ENCODE measurements at regions not wholly inside any gene's neighbourhood (a gene's known extent, or its start where the extent isn't known, plus 50 kb on each side); places are given as distances from the start of the nearest gene placed in this dataset.
"Not testable (repeated sequence)": the region's sequence is repeated elsewhere in the genome, so short reads cannot be mapped to it uniquely, and the experiment has no call there.

DNA sequence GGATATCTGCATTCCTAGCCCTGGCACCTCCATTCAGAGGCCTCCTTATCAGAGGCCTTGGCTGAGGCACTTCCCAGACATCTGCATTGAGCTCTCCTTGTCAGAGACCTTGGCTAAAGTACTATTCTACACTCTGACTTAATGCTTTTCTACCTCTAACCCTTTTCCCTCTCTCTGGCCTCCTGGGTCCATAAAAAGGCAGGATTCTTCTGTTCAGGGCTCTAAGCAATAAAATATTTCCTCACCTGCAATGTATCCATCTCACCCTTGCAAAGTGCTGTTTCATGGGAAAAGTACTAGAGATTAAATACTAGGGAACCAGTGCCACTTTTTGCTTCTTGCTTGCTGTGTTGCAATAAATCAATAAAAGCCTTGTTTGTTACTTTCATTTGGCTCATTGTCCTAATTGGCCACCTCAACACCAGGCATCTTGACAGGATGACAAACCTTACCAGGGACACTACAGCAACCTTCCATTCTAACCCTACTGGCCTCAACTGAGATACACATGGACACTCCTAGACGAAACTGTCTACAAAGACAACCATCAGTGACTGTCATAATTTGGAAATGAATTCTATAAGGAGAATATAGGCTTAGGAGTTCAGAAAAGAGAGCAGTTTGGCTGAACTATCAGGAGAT is 106.5 kb upstream of the SETMAR start:
- WGBS, 3 donors, result 83 to 86% (median 83%) methylated on average over 1 of the region's 1 CpG
- no peaks in the 10 kb centered on the region for H3K36me3 ChIP-seq (ENCODE audit: insufficient read depth in 1 of 2, low read depth in 1 of 2)
- no peaks in the 10 kb centered on the region for H3K27me3 ChIP-seq (ENCODE audit: insufficient read depth in 3 of 3, low read length in 2 of 3)
- H3K4me1 ChIP-seq, result no peaks in the 10 kb centered on the region
- DNase-seq (no peak), ATAC-seq (no peak)
- no peak for TF ChIP-seq CTCF (IDR thresholded peaks at IDR 0.05)
- no peaks in the 10 kb centered on the region for H3K9me3 ChIP-seq
- intact Hi-C loops (cut with DNase I), result no loop called here
- no peak overlapping the region for H3K27ac ChIP-seq
- H3K4me3 ChIP-seq, result no peak overlapping the region

GRCh38 chr3:4197670-4198069 is 105.5 kb upstream of the SETMAR start:
- Histone ChIP-seq H3K4me1 (no peaks in the 10 kb centered on the region), H3K27me3 (ENCODE audit: insufficient read depth in 3 of 3, low read length in 2 of 3) (no peaks in the 10 kb centered on the region), H3K27ac (no peak overlapping the region), H3K9me3 (no peaks in the 10 kb centered on the region), H3K36me3 (ENCODE audit: insufficient read depth in 1 of 2, low read depth in 1 of 2) (no peaks in the 10 kb centered on the region), H3K4me3 (no peak overlapping the region)
- intact Hi-C loops (cut with DNase I), result no loop called here
- ATAC-seq (no peak), DNase-seq (no peak)
- TF ChIP-seq CTCF (IDR thresholded peaks at IDR 0.05), result no peak
- 95 to 97% (median 96%) methylated on average over 6 of the region's 6 CpGs for WGBS, 3 donors

DNA sequence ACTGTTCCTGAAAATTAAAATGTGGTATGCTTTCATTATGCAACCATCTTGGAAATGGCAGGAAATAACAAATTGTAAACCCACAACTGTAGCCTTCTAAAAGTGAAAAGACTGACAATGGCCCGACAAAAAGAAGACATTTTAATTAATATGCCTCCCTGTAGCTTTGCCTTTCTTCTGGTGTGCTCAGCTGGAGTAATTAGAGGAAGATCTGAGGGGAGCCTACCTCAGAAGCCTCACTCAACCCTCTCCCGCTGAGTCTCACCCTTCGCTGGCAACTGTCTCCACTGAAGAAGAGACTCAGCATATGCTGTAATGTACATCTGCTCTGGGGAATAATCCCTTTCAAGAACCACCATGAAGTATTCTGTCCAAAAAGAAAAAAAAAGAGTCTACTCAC is 104.7 kb upstream of the SETMAR start:
- H3K9me3 ChIP-seq, result no peaks in the 10 kb centered on the region
- H3K4me3 ChIP-seq, result no peak overlapping the region
- no peak for ATAC-seq
- WGBS, 3 donors, result 89 to 93% (median 91%) methylated on average over 3 of the region's 3 CpGs
- DNase-seq, result no peak
- H3K36me3 ChIP-seq (ENCODE audit: insufficient read depth in 1 of 2, low read depth in 1 of 2), result no peaks in the 10 kb centered on the region
- intact Hi-C loops (cut with DNase I), result no loop called here
- no peaks in the 10 kb centered on the region for H3K4me1 ChIP-seq
- no peaks in the 10 kb centered on the region for H3K27me3 ChIP-seq (ENCODE audit: insufficient read depth in 3 of 3, low read length in 2 of 3)
- H3K27ac ChIP-seq, result no peak overlapping the region
- TF ChIP-seq CTCF (IDR thresholded peaks at IDR 0.05), result no peak

DNA sequence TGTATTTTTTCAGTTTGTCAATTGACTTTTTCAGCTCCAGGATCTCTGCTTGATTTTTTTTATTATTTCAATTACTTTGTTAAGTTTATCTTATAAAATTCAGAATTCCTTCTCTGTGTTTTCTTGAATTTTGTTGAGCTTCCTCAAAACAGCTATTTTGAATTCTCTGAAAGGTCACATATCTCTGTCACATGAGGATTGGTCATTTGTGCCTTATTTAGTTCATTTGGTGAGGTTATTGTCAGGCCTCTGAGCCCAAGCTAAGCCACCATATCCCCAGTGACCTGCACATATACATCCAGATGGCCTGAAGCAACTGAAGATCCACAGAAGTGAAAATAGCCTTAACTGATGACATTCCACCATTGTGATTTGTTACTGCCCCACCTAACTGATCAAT is 98.4 kb upstream of the SETMAR start:
- H3K36me3 ChIP-seq (ENCODE audit: insufficient read depth in 1 of 2, low read depth in 1 of 2); H3K9me3 ChIP-seq; intact Hi-C loops (cut with DNase I); H3K4me3 ChIP-seq; H3K27me3 ChIP-seq (ENCODE audit: insufficient read depth in 3 of 3, low read length in 2 of 3); H3K27ac ChIP-seq; DNase-seq; H3K4me1 ChIP-seq; ATAC-seq: not testable (repeated sequence)

DNA sequence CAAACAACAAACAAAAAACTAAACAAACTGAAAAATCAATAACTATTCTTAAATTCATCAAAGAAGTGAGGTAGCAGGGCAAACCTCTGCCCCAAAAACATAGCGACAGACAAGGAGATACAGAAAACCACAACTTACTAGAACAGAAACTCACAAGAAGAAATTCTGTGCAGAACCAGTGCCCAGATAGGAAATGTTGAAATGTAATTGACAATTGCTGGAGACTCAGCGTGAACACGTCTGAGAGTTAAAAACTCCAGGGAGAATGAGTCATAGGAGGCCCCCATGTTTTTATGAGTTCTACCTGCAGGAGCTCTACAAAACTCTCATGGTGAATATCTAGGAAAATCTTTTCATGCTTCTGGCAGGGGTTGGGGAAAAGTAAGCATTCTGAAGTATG is 95.5 kb upstream of the SETMAR start:
- TF ChIP-seq CTCF (IDR thresholded peaks at IDR 0.05), result no peak
- H3K27ac ChIP-seq, result no peak overlapping the region
- no peaks in the 10 kb centered on the region for H3K4me1 ChIP-seq
- H3K9me3 ChIP-seq, result no peaks in the 10 kb centered on the region
- DNase-seq (no peak), ATAC-seq (no peak)
- whole genome bisulfite sequencing, 3 donors, result 47 to 54% (median 51%) methylated on average over 3 of the region's 3 CpGs
- intact Hi-C loops (cut with DNase I), result no loop called here
- no peaks in the 10 kb centered on the region for H3K36me3 ChIP-seq (ENCODE audit: insufficient read depth in 1 of 2, low read depth in 1 of 2)
- H3K4me3 ChIP-seq, result no peak overlapping the region
- no peaks in the 10 kb centered on the region for H3K27me3 ChIP-seq (ENCODE audit: insufficient read depth in 3 of 3, low read length in 2 of 3)
